Uterus (tissue), 3 donors: ENCODE measurements at regions not wholly inside any gene's neighbourhood (a gene's known extent, or its start where the extent isn't known, plus 50 kb on each side); places are given as distances from the start of the nearest gene placed in this dataset.

Experiments used
- DNase-seq, 2 donors: peaks; one replicate each; pipeline ENCODE4 v3.0.0-alpha.2; 2019 to 2020
- H3K27ac ChIP-seq, 2 donors: fragments of 200-600 bp; sonication (generic); 1 replicate in 1 of 2; 2 replicates in 1 of 2; pipeline ENCODE4 v1.5.1; 2016 to 2018
- H3K27me3 ChIP-seq, 2 donors: fragments of 200-600 bp; sonication (generic); one replicate each; pipeline ENCODE4 v1.5.1; 2018 to 2019; ENCODE audit warnings: control low read depth in 1 of 2
- H3K36me3 ChIP-seq, 2 donors: fragments of 200-600 bp; sonication (generic); one replicate each; pipeline ENCODE4 v1.5.1; 2019; ENCODE audit warnings: control low read depth in 1 of 2
- H3K4me1 ChIP-seq, 2 donors: fragments of 200-600 bp; sonication (generic); one replicate each; pipeline ENCODE4 v1.5.1; 2018 to 2019; ENCODE audit warnings: control low read depth in 1 of 2
- H3K4me3 ChIP-seq, 2 donors: fragments of 200-600 bp; sonication (generic); 1 replicate in 1 of 2; 2 replicates in 1 of 2; pipeline ENCODE4 v1.5.1; 2018 to 2019; ENCODE audit warnings: mild to moderate bottlenecking in 1 of 2
- H3K9me3 ChIP-seq, 2 donors: fragments of 200-600 bp; sonication (generic); one replicate each; pipeline ENCODE4 v1.5.1; 2019; ENCODE audit warnings: control low read depth in 1 of 2
- CTCF ChIP-seq, 4 experiments: fragments of 200-600 bp in 2 of 4; fragments of 450-650 bp in 2 of 4; sonication (generic) in 2 of 4; IDR thresholded peaks; one replicate each; pipeline ENCODE4 v1.5.1; 2016 to 2019; ENCODE audit warnings: antibody characterized with exemption in 4 of 4, mild to moderate bottlenecking in 2 of 4, moderate library complexity in 1 of 4
- POLR2A ChIP-seq, 2 donors: fragments of 450-650 bp; IDR thresholded peaks; one replicate each; pipeline ENCODE4 v1.6.1; 2016; ENCODE audit warnings: antibody characterized with exemption in 2 of 2, mild to moderate bottlenecking in 1 of 2, moderate library complexity in 1 of 2
- intact Hi-C: fragments of 100-400 bp; cut with DNase I; formaldehyde crosslinking; loops from one replicate; pipeline ENCODE4 v1.15.1; 2023; ENCODE audit warnings: low total_unique reads
- donor health status: DM: yes; HTN: yes; CAD: no.

GRCh38 chr12:24562771-24563431 is 386.0 kb downstream of the BCAT1 start:
- no peak for TF ChIP-seq POLR2A (IDR thresholded peaks at IDR 0.05)
- TF ChIP-seq CTCF (IDR thresholded peaks at IDR 0.05): no peak
- H3K4me3 ChIP-seq: peak overlapping the region; percentile 66 to 81
- H3K27ac ChIP-seq: peak overlapping the region; percentile 94 to 96
- H3K36me3 ChIP-seq: no peaks in the 10 kb centered on the region
- intact Hi-C loops: no loop called here
- no peaks in the 10 kb centered on the region for H3K27me3 ChIP-seq
- no peaks in the 10 kb centered on the region for H3K9me3 ChIP-seq
- H3K4me1 ChIP-seq: peaks cover 0 to 11% of the 10 kb centered on the region in 2 donors
- DNase-seq: peak; percentile 43 to 51

GRCh38 chr12:24561882-24562770 is 386.8 kb downstream of the BCAT1 start:
- peak overlapping the region; percentile 94 to 96 for H3K27ac ChIP-seq
- TF ChIP-seq POLR2A (IDR thresholded peaks at IDR 0.05) (peak in 1 of 2 donors; percentile 40), CTCF (IDR thresholded peaks at IDR 0.05) (no peak)
- H3K36me3 ChIP-seq: no peaks in the 10 kb centered on the region
- peaks cover 0 to 11% of the 10 kb centered on the region in 2 donors for H3K4me1 ChIP-seq
- peak overlapping the region; percentile 66 to 81 for H3K4me3 ChIP-seq
- intact Hi-C loops: no loop called here
- peak; percentile 69 to 79 for DNase-seq
- no peaks in the 10 kb centered on the region for H3K27me3 ChIP-seq
- H3K9me3 ChIP-seq: no peaks in the 10 kb centered on the region

- Histone ChIP-seq H3K27me3 (no peaks in the 10 kb centered on the region), H3K36me3 (no peaks in the 10 kb centered on the region), H3K4me1 (peaks cover 0 to 11% of the 10 kb centered on the region in 2 donors), H3K27ac (peak overlapping the region; percentile 94 to 96), H3K4me3 (peak overlapping the region; percentile 66 to 81), H3K9me3 (no peaks in the 10 kb centered on the region)
- intact Hi-C loops: no loop called here
- TF ChIP-seq CTCF (IDR thresholded peaks at IDR 0.05): no peak
- TF ChIP-seq POLR2A (IDR thresholded peaks at IDR 0.05): no peak
- no peak for DNase-seq
Measured at GRCh38 chr12:24561411-24561871, 387.5 kb downstream of the BCAT1 start.

- Histone ChIP-seq H3K4me1 (peaks cover 0 to 11% of the 10 kb centered on the region in 2 donors), H3K9me3 (no peaks in the 10 kb centered on the region), H3K27me3 (no peaks in the 10 kb centered on the region), H3K4me3 (peak overlapping the region; percentile 66 to 81), H3K36me3 (no peaks in the 10 kb centered on the region), H3K27ac (peak overlapping the region; percentile 94 to 96)
- intact Hi-C loops: no loop called here
- no peak for DNase-seq
- TF ChIP-seq POLR2A (IDR thresholded peaks at IDR 0.05) (no peak), CTCF (IDR thresholded peaks at IDR 0.05) (no peak)
Measured at GRCh38 chr12:24560831-24561271, 388.1 kb downstream of the BCAT1 start.
